H9 (cell line): ENCODE measurements at regions not wholly inside any gene's neighbourhood (a gene's known extent, or its start where the extent isn't known, plus 50 kb on each side); places are given as distances from the start of the nearest gene placed in this dataset.

ENCODE experiments used
- DNase-seq: peaks from one replicate; pipeline ENCODE4 v3.0.0-alpha.2; 2017
- H2AFZ ChIP-seq: one replicate; pipeline ENCODE4 v1.6.1; 2013; ENCODE audit warnings: mild to moderate bottlenecking, low read length, control low read depth, moderate library complexity
- H2AK5ac ChIP-seq: 2 replicates; pipeline ENCODE4 v1.6.1; 2013; ENCODE audit warnings: low read length, control low read depth, mixed read lengths; ENCODE audit not compliant: insufficient read length
- H2BK120ac ChIP-seq: one replicate; pipeline ENCODE4 v1.6.1; 2013; ENCODE audit warnings: low read depth, mild to moderate bottlenecking, low read length, control low read depth, inconsistent platforms; ENCODE audit not compliant: poor library complexity, severe bottlenecking
- H2BK12ac ChIP-seq: 2 replicates; pipeline ENCODE4 v1.6.1; 2013; ENCODE audit warnings: low read length, control low read depth, mixed read lengths, low read depth; ENCODE audit not compliant: insufficient read length
- H2BK15ac ChIP-seq: 2 replicates; pipeline ENCODE4 v1.6.1; 2013; ENCODE audit warnings: low read depth, low read length, control low read depth
- H2BK20ac ChIP-seq: one replicate; pipeline ENCODE4 v1.6.1; 2013; ENCODE audit warnings: low read depth, mild to moderate bottlenecking, low read length, control low read depth, inconsistent platforms; ENCODE audit not compliant: poor library complexity, severe bottlenecking
- H2BK5ac ChIP-seq: 2 replicates; pipeline ENCODE4 v1.6.1; 2013; ENCODE audit warnings: low read length, control low read depth, mixed read lengths; ENCODE audit not compliant: insufficient read length
- H3K14ac ChIP-seq: 2 replicates; pipeline ENCODE4 v1.6.1; 2013; ENCODE audit warnings: low read length, control low read depth; ENCODE audit not compliant: insufficient read depth
- H3K18ac ChIP-seq: 2 replicates; pipeline ENCODE4 v1.6.1; 2013; ENCODE audit warnings: low read depth, mild to moderate bottlenecking, mixed read lengths, low read length, control low read depth; ENCODE audit not compliant: insufficient read length
- H3K23ac ChIP-seq: 2 replicates; pipeline ENCODE4 v1.6.1; 2013; ENCODE audit warnings: low read length, control low read depth, mixed read lengths, low read depth; ENCODE audit not compliant: insufficient read length
- H3K23me2 ChIP-seq: 2 replicates; pipeline ENCODE4 v1.6.1; 2013; ENCODE audit warnings: low read depth, mild to moderate bottlenecking, mixed read lengths, low read length, control low read depth; ENCODE audit not compliant: insufficient read length, poor library complexity, severe bottlenecking
- H3K27ac ChIP-seq: 2 replicates; pipeline ENCODE4 v1.5.1; 2013; ENCODE audit warnings: low read length, control low read depth, mixed read lengths, low read depth; ENCODE audit not compliant: insufficient read length
- H3K27me3 ChIP-seq: 2 replicates; pipeline ENCODE4 v1.6.1; 2013; ENCODE audit warnings: low read length, control low read depth, inconsistent platforms; ENCODE audit not compliant: insufficient read depth
- H3K4ac ChIP-seq: 2 replicates; pipeline ENCODE4 v1.6.1; 2013; ENCODE audit warnings: low read depth, mild to moderate bottlenecking, control low read depth, inconsistent platforms, low read length, moderate library complexity
- H3K4me1 ChIP-seq: 2 replicates; pipeline ENCODE4 v1.6.1; 2013; ENCODE audit warnings: low read length, control low read depth, inconsistent platforms; ENCODE audit not compliant: insufficient read depth
- H3K4me2 ChIP-seq: 2 replicates; pipeline ENCODE4 v1.6.1; 2013; ENCODE audit warnings: low read length, control low read depth, mixed read lengths; ENCODE audit not compliant: insufficient read length, insufficient read depth
- H3K56ac ChIP-seq: 2 replicates; pipeline ENCODE4 v1.6.1; 2013; ENCODE audit warnings: low read depth, mild to moderate bottlenecking, mixed read lengths, low read length, control low read depth; ENCODE audit not compliant: insufficient read length
- H3K79me1 ChIP-seq: 2 replicates; pipeline ENCODE4 v1.6.1; 2013; ENCODE audit warnings: low read depth, mild to moderate bottlenecking, moderate library complexity, low read length, control low read depth, inconsistent platforms; ENCODE audit not compliant: insufficient read depth, poor library complexity, severe bottlenecking
- H3K79me2 ChIP-seq: 2 replicates; pipeline ENCODE4 v1.6.1; 2013; ENCODE audit warnings: low read length, control low read depth, inconsistent platforms; ENCODE audit not compliant: insufficient read depth
- H3K9ac ChIP-seq: 2 replicates; pipeline ENCODE4 v1.6.1; 2013; ENCODE audit warnings: low read length, control low read depth, mixed read lengths; ENCODE audit not compliant: insufficient read length; ENCODE audit errors: extremely low read depth
- H3K9me3 ChIP-seq: one replicate; pipeline ENCODE4 v1.6.1; 2013; ENCODE audit warnings: low read depth, low read length, inconsistent platforms; ENCODE audit not compliant: control insufficient read depth
- H3T11ph ChIP-seq: one replicate; pipeline ENCODE4 v1.6.1; 2013; ENCODE audit warnings: mild to moderate bottlenecking, low read length, control low read depth, inconsistent platforms
- H4K20me1 ChIP-seq: one replicate; pipeline ENCODE4 v1.6.1; 2013; ENCODE audit not compliant: control insufficient read depth, insufficient read length, insufficient read depth
- H4K5ac ChIP-seq: 2 replicates; pipeline ENCODE4 v1.6.1; 2013; ENCODE audit warnings: low read depth, mild to moderate bottlenecking, mixed read lengths, low read length, control low read depth; ENCODE audit not compliant: insufficient read length
- H4K8ac ChIP-seq: replicated peaks from 2 replicates; pipeline ENCODE4 v1.6.1; 2013; ENCODE audit warnings: low read length, control low read depth, mixed read lengths, low read depth; ENCODE audit not compliant: insufficient read length
- H4K91ac ChIP-seq: 2 replicates; pipeline ENCODE4 v1.6.1; 2013; ENCODE audit warnings: low read depth, mild to moderate bottlenecking, moderate library complexity, mixed read lengths, low read length, control low read depth; ENCODE audit not compliant: insufficient read length
- H3K27ac Mint-ChIP-seq, 3 experiments: 2 replicates in 2 of 3; 3 replicates in 1 of 3; pipeline ENCODE4 v1.8.0; 2020 to 2021; ENCODE audit warnings: mixed read lengths in 3 of 3, mild to moderate bottlenecking in 1 of 3, moderate library complexity in 1 of 3
- H3K27me3 Mint-ChIP-seq: 2 replicates; pipeline ENCODE4 v1.8.0; 2021; ENCODE audit warnings: low read depth, mild to moderate bottlenecking, moderate library complexity, mixed read lengths
- H3K36me3 Mint-ChIP-seq, 3 experiments: 2 replicates in 2 of 3; 3 replicates in 1 of 3; pipeline ENCODE4 v1.8.0; 2020 to 2021; ENCODE audit warnings: low read depth in 3 of 3, mixed read lengths in 3 of 3; ENCODE audit not compliant: insufficient read depth in 1 of 3
- H3K4me1 Mint-ChIP-seq, 2 experiments: 2 replicates each; pipeline ENCODE4 v1.8.0; 2020; ENCODE audit warnings: mixed read lengths in 2 of 2
- H3K4me3 Mint-ChIP-seq, 2 experiments: 2 replicates in 1 of 2; 3 replicates in 1 of 2; pipeline ENCODE4 v1.8.0; 2020 to 2021; ENCODE audit warnings: mild to moderate bottlenecking in 2 of 2, mixed read lengths in 2 of 2, moderate library complexity in 1 of 2
- H3K9me3 Mint-ChIP-seq, 2 experiments: 2 replicates in 1 of 2; 3 replicates in 1 of 2; pipeline ENCODE4 v1.8.0; 2020; ENCODE audit warnings: mild to moderate bottlenecking in 2 of 2, mixed read lengths in 2 of 2, moderate library complexity in 1 of 2
- CTCF ChIP-seq: fragments of 200-600 bp; sonication (generic); conservative IDR thresholded peaks from 3 replicates; pipeline ENCODE4 v1.8.0; 2021; ENCODE audit warnings: antibody characterized with exemption, mild to moderate bottlenecking
- WGBS: extraction: QIAGEN DNeasy Blood & Tissue Kit; methylation state at CpG from one replicate; pipeline ENCODE4 v1.1.7; 2013; ENCODE audit warnings: missing lambda C conversion rate, low lambda C conversion rate, mixed read lengths; ENCODE audit not compliant: insufficient read length; ENCODE audit errors: extremely low coverage; 5-methylcytosine and 5-hydroxymethylcytosine counted together

- no peak for TF ChIP-seq CTCF
- no CpG with 5 or more reads among the region's 8 CpGs for WGBS
- H3K9me3 Mint-ChIP-seq: no peaks in the 10 kb centered on the region
- H3K9ac ChIP-seq: no peak overlapping the region
- H3K4me2 ChIP-seq: no peak overlapping the region
- no peak overlapping the region for H2BK20ac ChIP-seq
- peaks cover 5% of the 10 kb centered on the region for H3K27me3 Mint-ChIP-seq
- H2BK15ac ChIP-seq: no peak overlapping the region
- DNase-seq: no peak
- no peak overlapping the region for H3K23ac ChIP-seq
- no peaks in the 10 kb centered on the region for H3K79me2 ChIP-seq
- H4K8ac ChIP-seq: no peak overlapping the region
- H2BK12ac ChIP-seq: no peak overlapping the region
- no peaks in the 10 kb centered on the region for H3K4me1 ChIP-seq
- H3K4me1 Mint-ChIP-seq: peaks cover 13 to 22% of the 10 kb centered on the region in 2 experiments
- no peak overlapping the region for H3K56ac ChIP-seq
- no peak overlapping the region for H3K4ac ChIP-seq
- H3T11ph ChIP-seq: no peak overlapping the region
- no peaks in the 10 kb centered on the region for H4K20me1 ChIP-seq
- no peaks in the 10 kb centered on the region for H3K23me2 ChIP-seq
- H3K27ac ChIP-seq: no peak overlapping the region
- no peaks in the 10 kb centered on the region for H3K9me3 ChIP-seq
- H3K4me3 Mint-ChIP-seq: no peak overlapping the region
- no peak overlapping the region for H4K91ac ChIP-seq
- no peak overlapping the region for H3K18ac ChIP-seq
- H3K27me3 ChIP-seq: no peaks in the 10 kb centered on the region
- no peaks in the 10 kb centered on the region for H3K36me3 Mint-ChIP-seq
- no peak overlapping the region for H2AFZ ChIP-seq
- H3K27ac Mint-ChIP-seq: no peak overlapping the region
- H2BK120ac ChIP-seq: no peak overlapping the region
- H4K5ac ChIP-seq: no peak overlapping the region
- H2AK5ac ChIP-seq: no peak overlapping the region
- no peak overlapping the region for H3K14ac ChIP-seq
- no peaks in the 10 kb centered on the region for H3K79me1 ChIP-seq
- no peak overlapping the region for H2BK5ac ChIP-seq
Measured at GRCh38 chr1:30404341-30404740, 319.0 kb downstream of the MATN1 start.
